SK-N-SH (cell line): ENCODE measurements at regions not wholly inside any gene's neighbourhood (a gene's known extent, or its start where the extent isn't known, plus 50 kb on each side); places are given as distances from the start of the nearest gene placed in this dataset.

ENCODE experiments used
- CTCF ChIA-PET: fragments of 300-600, 350-600 bp; formaldehyde crosslinking; extraction: SDS; loops from one replicate; lab custom pipeline; 2021; lab: Yijun Ruan, JAX
- POLR2A ChIA-PET: fragments of 350-600 bp; sonication (Branson Sonifier 250); formaldehyde crosslinking; extraction: SDS; loops from one replicate; lab custom pipeline; 2020; ENCODE audit warnings: antibody characterized with exemption, inconsistent platforms; lab: Yijun Ruan, JAX
- DNase-seq: peaks from one replicate; pipeline ENCODE4 v3.0.0; 2012
- H2AFZ ChIP-seq: fragments of 200-600 bp; sonication (generic); 2 replicates; pipeline ENCODE4 v1.8.1; 2016; ENCODE audit warnings: antibody characterized with exemption, mild to moderate bottlenecking, low read depth
- H3F3A ChIP-seq: fragments of 200-600 bp; sonication (generic); replicated peaks from 2 replicates; pipeline ENCODE3; 2016; ENCODE audit warnings: antibody characterized with exemption, mild to moderate bottlenecking; ENCODE audit not compliant: insufficient read depth
- H3K27ac ChIP-seq, 2 experiments: fragments of 200-500 bp in 1 of 2; fragments of 200-600 bp in 1 of 2; sonication (Bioruptor generic) in 1 of 2; sonication (generic), shearing (Covaris generic) in 1 of 2; 2 replicates each; pipeline versions ENCODE4 v1.5.1 to v1.6.1; 2014 to 2016; ENCODE audit warnings: low read depth in 2 of 2, inconsistent platforms in 1 of 2, low read length in 1 of 2, mild to moderate bottlenecking in 1 of 2, mixed read lengths in 1 of 2
- H3K27me3 ChIP-seq: fragments of 200-600 bp; sonication (generic), shearing (Covaris generic); 2 replicates; pipeline ENCODE4 v1.6.1; 2016; ENCODE audit warnings: mixed run types; ENCODE audit not compliant: insufficient read depth
- H3K36me3 ChIP-seq, 2 experiments: fragments of 200-500 bp in 1 of 2; fragments of 200-600 bp in 1 of 2; sonication (Bioruptor generic) in 1 of 2; sonication (generic) in 1 of 2; replicated peaks in 1 of 2; 2 replicates each; pipeline versions ENCODE3 to v1.5.1; 2014 to 2016; ENCODE audit warnings: low read length in 1 of 2, mild to moderate bottlenecking in 1 of 2; ENCODE audit not compliant: insufficient read depth in 2 of 2, control insufficient read depth in 1 of 2
- H3K4me1 ChIP-seq, 2 experiments: fragments of 200-500 bp in 1 of 2; fragments of 200-600 bp in 1 of 2; sonication (Bioruptor generic) in 1 of 2; sonication (generic), shearing (Covaris generic) in 1 of 2; 2 replicates each; pipeline versions ENCODE4 v1.5.1 to v1.6.1; 2014 to 2016; ENCODE audit warnings: low read depth in 1 of 2, low read length in 1 of 2, mixed run types in 1 of 2; ENCODE audit not compliant: insufficient read depth in 2 of 2, control insufficient read depth in 1 of 2
- H3K4me2 ChIP-seq: fragments of 200-600 bp; sonication (generic), shearing (Covaris generic); 2 replicates; pipeline ENCODE4 v1.6.1; 2017; ENCODE audit warnings: mixed run types
- H3K4me3 ChIP-seq, 2 experiments: fragments of 200-500 bp in 1 of 2; fragments of 200-600 bp in 1 of 2; sonication (Bioruptor generic) in 1 of 2; sonication (generic), shearing (Covaris generic) in 1 of 2; 2 replicates each; pipeline versions ENCODE4 v1.5.1 to v1.8.1; 2014 to 2016; ENCODE audit warnings: low read depth in 2 of 2, inconsistent platforms in 1 of 2, low read length in 1 of 2, mild to moderate bottlenecking in 1 of 2, mixed read lengths in 1 of 2, moderate library complexity in 1 of 2
- H3K79me2 ChIP-seq: fragments of 200-600 bp; sonication (generic); 2 replicates; pipeline ENCODE4 v1.8.1; 2017; ENCODE audit warnings: mild to moderate bottlenecking; ENCODE audit not compliant: insufficient read depth
- H3K9ac ChIP-seq: fragments of 200-600 bp; sonication (generic); 2 replicates; pipeline ENCODE4 v1.6.1; 2017; ENCODE audit warnings: mixed run types
- H3K9me2 ChIP-seq: fragments of 200-600 bp; sonication (generic); 2 replicates; pipeline ENCODE4 v1.6.1; 2017; ENCODE audit warnings: mixed run types
- H3K9me3 ChIP-seq: fragments of 200-600 bp; sonication (generic); 2 replicates; pipeline ENCODE4 v1.6.1; 2017; ENCODE audit warnings: mixed run types, mild to moderate bottlenecking, moderate library complexity
- H4K20me1 ChIP-seq: fragments of 200-600 bp; sonication (generic); 2 replicates; pipeline ENCODE4 v1.6.1; 2017; ENCODE audit warnings: mild to moderate bottlenecking, mixed run types; ENCODE audit not compliant: insufficient read depth
- EP300 ChIP-seq, 2 experiments: IDR thresholded peaks; 2 replicates each; pipeline versions ENCODE4 v1.4.0 to v1.6.1; 2012; ENCODE audit warnings: borderline replicate concordance in 1 of 2, low read depth in 1 of 2, low read length in 1 of 2
- EZH2phosphoT487 ChIP-seq: fragments of 200-600 bp; sonication (generic); IDR thresholded peaks from 2 replicates; pipeline ENCODE4 v1.6.1; 2017; ENCODE audit warnings: low read depth, mixed run types, mild to moderate bottlenecking, antibody characterized with exemption, moderate library complexity, borderline replicate concordance
- FOSL2 ChIP-seq: IDR thresholded peaks from 2 replicates; pipeline ENCODE4 v1.4.0; 2012; ENCODE audit warnings: low read depth, mild to moderate bottlenecking, moderate library complexity, borderline replicate concordance
- FOXJ3 ChIP-seq: sonication (generic); formaldehyde crosslinking; IDR thresholded peaks from 2 replicates; pipeline ENCODE4 v1.5.1; 2020; ENCODE audit warnings: mild to moderate bottlenecking, missing genetic modification reagents
- MEF2A ChIP-seq: IDR thresholded peaks from 2 replicates; pipeline ENCODE4 v1.4.0; 2012; ENCODE audit warnings: low read depth, borderline replicate concordance
- MXI1 ChIP-seq: IDR thresholded peaks from 2 replicates; pipeline ENCODE4 v1.6.1; 2012; ENCODE audit warnings: mild to moderate bottlenecking, low read depth, low read length, improper control_type of control experiment
- NFIC ChIP-seq: IDR thresholded peaks from 2 replicates; pipeline ENCODE4 v1.4.0; 2012; ENCODE audit warnings: borderline replicate concordance
- PBX3 ChIP-seq: IDR thresholded peaks from 2 replicates; pipeline ENCODE4; 2012
- REST ChIP-seq: IDR thresholded peaks from 2 replicates; pipeline ENCODE4 v1.6.1; 2012; ENCODE audit warnings: mild to moderate bottlenecking, low read depth, low read length, moderate library complexity
- RFX5 ChIP-seq: IDR thresholded peaks from 2 replicates; pipeline ENCODE4 v1.6.1; 2012; ENCODE audit warnings: mild to moderate bottlenecking, improper control_type of control experiment, low read length
- RXRA ChIP-seq: IDR thresholded peaks from 2 replicates; pipeline ENCODE4 v1.4.0; 2012; ENCODE audit warnings: low read depth, mild to moderate bottlenecking, borderline replicate concordance
- TAF1 ChIP-seq: IDR thresholded peaks from 2 replicates; pipeline ENCODE4 v1.6.1; 2012; ENCODE audit warnings: low read depth, mild to moderate bottlenecking, low read length, moderate library complexity, borderline replicate concordance
- TCF12 ChIP-seq: IDR thresholded peaks from 2 replicates; pipeline ENCODE4 v1.4.0; 2012
- TEAD4 ChIP-seq: IDR thresholded peaks from 2 replicates; pipeline ENCODE4 v1.4.0; 2012; ENCODE audit warnings: mild to moderate bottlenecking, borderline replicate concordance; ENCODE audit not compliant: insufficient read depth
- USF2 ChIP-seq: fragments of 150-350 bp; IDR thresholded peaks from 2 replicates; pipeline ENCODE4 v1.6.1; 2017; ENCODE audit warnings: antibody characterized with exemption, low read length, low read depth, borderline replicate concordance
- YY1 ChIP-seq: IDR thresholded peaks from 2 replicates; pipeline ENCODE4 v1.4.0; 2012; ENCODE audit warnings: low read depth, mild to moderate bottlenecking
- WGBS: methylation state at CpG from one replicate; pipeline ENCODE4 v1.1.6; 2017; ENCODE audit warnings: low lambda C conversion rate; 5-methylcytosine and 5-hydroxymethylcytosine counted together

GRCh38 chr5:84727708-84728107, 343.0 kb upstream of the EDIL3 start:
- ChIA-PET POLR2A (no interaction called here), CTCF (no interaction called here)
- no peak for DNase-seq
- H3K27ac ChIP-seq, result no peak overlapping the region
- 56% methylated on average over 2 of the region's 2 CpGs for WGBS
- H3K9me3 ChIP-seq, result no peaks in the 10 kb centered on the region
- no peak overlapping the region for H3K4me2 ChIP-seq
- no peaks in the 10 kb centered on the region for H3K4me1 ChIP-seq
- no peaks in the 10 kb centered on the region for H3F3A ChIP-seq
- H3K27me3 ChIP-seq, result no peaks in the 10 kb centered on the region
- H3K9me2 ChIP-seq, result no peaks in the 10 kb centered on the region
- no peak overlapping the region for H3K9ac ChIP-seq
- H4K20me1 ChIP-seq, result no peaks in the 10 kb centered on the region
- no peak overlapping the region for H2AFZ ChIP-seq
- H3K36me3 ChIP-seq, result no peaks in the 10 kb centered on the region
- no peaks in the 10 kb centered on the region for H3K79me2 ChIP-seq
- TF ChIP-seq YY1 (no peak), MXI1 (no peak), TCF12 (no peak), FOSL2 (no peak)
- no peak overlapping the region for H3K4me3 ChIP-seq

GRCh38 chr5:84725946-84726570, 341.4 kb upstream of the EDIL3 start:
- Histone ChIP-seq H3K4me2 (no peak overlapping the region), H3K9me3 (no peaks in the 10 kb centered on the region), H3F3A (no peaks in the 10 kb centered on the region), H4K20me1 (no peaks in the 10 kb centered on the region), H3K27ac (no peak overlapping the region), H3K4me1 (no peaks in the 10 kb centered on the region), H3K9me2 (no peaks in the 10 kb centered on the region), H2AFZ (no peak overlapping the region), H3K36me3 (no peaks in the 10 kb centered on the region), H3K79me2 (no peaks in the 10 kb centered on the region), H3K9ac (no peak overlapping the region), H3K4me3 (no peak overlapping the region), H3K27me3 (no peaks in the 10 kb centered on the region)
- POLR2A ChIA-PET, result no interaction called here
- CTCF ChIA-PET, result no interaction called here
- DNase-seq, result no peak
- 31% methylated on average over 2 of the region's 2 CpGs for WGBS
- TF ChIP-seq REST (no peak), USF2 (no peak), RXRA (no peak), TAF1 (no peak), TEAD4 (no peak), EZH2phosphoT487 (no peak), PBX3 (no peak), EP300 (IDR thresholded peaks at IDR 0.05; ENCODE audit: borderline replicate concordance in 1 of 2, low read depth in 1 of 2, low read length in 1 of 2) (no peak), NFIC (no peak), RFX5 (no peak), MEF2A (no peak), FOXJ3 (CRISPR knock-in tag) (no peak)
- TF ChIP-seq, all 33 proteins: peak for 0
